HG02938 (cell line): ENCODE measurements at regions not wholly inside any gene's neighbourhood (a gene's known extent, or its start where the extent isn't known, plus 50 kb on each side); places are given as distances from the start of the nearest gene placed in this dataset.
"Not testable (repeated sequence)": the region's sequence is repeated elsewhere in the genome, so short reads cannot be mapped to it uniquely, and the experiment has no call there.

ENCODE experiments used
- ATAC-seq: cut with Tn5 transposase; IDR thresholded peaks from one replicate; pipeline ENCODE4 v1.9.1; 2021; ENCODE audit warnings: mild to moderate bottlenecking, moderate library complexity; ENCODE audit not compliant: unreplicated experiment

DNA sequence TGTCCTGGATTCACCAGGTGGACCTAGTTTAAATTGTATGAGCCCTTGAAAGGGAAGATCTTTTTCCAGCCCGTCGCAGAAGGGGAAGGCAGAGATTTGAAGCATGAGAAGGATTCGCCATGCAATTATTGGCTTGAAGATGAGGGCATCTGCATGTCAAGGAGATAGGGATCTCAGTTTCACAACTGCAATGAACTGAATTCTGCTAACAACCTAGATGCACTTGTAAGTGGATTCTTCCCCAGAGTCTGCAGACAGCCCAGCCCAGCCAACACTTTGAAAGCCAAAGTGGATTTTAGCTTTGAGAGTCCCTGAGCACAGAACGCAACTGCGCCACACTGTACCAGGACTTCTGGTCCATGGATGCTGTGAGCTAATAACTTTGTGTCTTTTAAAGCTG, 286.0 kb downstream of the TSN start:
- ATAC-seq = no peak

DNA sequence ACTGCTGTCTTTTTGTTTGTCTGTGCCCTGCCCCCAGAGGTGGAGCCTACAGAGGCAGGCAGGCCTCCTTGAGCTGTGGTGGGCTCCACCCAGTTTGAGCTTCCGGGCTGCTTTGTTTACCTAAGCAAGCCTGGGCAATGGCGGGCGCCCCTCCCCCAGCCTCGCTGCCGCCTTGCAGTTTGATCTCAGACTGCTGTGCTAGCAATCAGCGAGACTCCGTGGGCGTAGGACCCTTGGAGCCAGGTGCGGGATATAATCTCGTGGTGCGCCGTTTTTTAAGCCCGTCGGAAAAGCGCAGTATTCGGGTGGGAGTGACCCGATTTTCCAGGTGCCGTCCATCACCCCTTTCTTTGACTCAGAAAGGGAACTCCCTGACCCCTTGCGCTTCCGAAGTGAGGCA, 296.2 kb downstream of the TSN start:
- ATAC-seq = not testable (repeated sequence)

DNA sequence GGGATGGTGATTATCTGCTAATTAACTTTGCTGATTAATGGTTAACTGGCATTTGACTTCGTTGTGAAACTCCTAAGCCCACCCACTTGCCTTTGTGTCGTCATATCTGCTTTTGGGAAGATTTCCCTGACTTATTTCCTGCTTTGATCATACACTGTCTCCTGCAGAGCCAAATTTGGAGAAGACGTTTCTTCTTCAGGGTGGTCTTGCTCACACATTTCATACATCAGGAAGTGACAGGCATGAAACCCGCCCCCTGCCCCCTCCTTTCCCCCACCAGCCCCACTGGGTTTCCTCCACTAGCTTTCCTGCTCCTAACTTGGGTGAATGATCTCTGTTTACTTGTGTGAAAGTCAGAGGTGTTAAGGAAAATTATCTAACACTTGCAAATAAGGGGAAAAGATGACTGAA, 300.1 kb downstream of the TSN start:
- no peak for ATAC-seq

DNA sequence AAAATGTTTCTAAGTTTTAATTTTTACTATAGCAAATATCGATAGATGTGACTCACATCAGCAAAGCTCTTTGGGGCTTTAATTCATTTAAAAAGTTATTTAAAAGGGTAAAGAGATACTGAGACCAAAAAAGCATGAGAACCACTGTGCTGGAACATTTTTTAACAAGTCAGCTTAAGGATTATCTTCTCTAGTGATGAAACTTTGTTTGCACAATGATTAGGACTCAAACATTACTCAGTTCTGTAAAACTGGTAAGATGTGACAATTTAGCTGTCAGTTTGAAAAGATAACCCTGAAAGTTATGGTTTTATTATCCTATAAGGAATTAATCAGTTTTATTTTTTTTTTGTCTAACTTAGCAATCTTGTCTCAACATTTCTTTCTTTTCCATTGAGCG, 301.4 kb downstream of the TSN start:
- ATAC-seq = no peak

DNA sequence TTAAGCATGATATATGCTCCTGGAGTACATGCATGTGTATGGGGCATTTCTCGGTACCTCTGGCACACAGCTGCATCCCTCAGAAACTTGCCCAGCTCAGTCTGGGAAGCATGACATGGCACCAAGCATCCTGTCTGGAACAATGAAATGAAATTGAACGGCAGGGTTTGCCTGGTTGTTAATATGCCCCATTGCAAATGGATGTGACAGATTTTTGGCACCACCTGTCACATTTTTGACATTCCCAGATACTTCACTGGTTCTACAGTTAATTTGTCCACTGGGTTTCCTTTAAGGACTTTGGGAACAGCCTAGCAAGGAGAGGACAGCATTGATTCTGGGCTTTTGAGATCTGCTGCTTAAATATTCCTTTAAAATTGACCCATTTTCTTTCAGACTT, 305.8 kb downstream of the TSN start:
- no peak for ATAC-seq

DNA sequence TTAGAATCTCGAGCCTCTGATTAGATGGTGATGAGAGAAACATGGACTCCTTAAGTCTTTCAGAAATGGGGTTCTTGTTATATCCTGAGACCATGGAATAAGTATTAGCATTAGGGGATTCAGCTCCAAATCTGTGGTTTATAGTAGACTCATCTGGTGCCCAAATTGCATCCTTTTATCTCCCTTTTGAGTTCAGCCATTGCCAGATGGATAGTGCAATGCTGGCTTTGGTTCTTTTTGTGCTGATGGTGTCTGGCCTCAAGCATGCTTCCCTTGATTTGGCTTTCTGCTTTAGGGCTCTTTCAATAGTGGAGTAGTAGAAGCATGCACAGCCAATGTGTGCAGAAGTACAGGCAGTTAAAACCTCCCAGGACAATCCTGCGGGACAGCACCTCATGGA, 306.4 kb downstream of the TSN start:
- no peak for ATAC-seq

DNA sequence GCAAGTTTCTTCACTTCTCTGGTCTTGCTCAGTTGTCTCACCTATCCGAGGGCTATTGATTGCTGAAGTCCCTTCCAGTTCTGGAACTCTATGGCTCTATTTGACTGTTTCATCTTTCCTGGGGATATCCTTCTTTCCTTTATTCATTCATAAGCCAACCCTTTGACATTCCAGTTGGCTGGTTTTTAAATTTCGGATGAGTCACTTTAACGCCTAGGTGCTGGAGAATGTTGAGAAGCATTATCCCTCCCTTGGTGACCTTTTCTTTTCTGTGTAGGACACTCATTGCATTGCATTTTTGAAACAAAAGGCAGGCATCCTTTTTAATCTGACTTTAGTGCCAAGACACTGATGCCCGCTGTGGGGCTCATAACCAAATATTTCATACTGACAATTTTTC, 307.1 kb downstream of the TSN start:
- no peak for ATAC-seq

DNA sequence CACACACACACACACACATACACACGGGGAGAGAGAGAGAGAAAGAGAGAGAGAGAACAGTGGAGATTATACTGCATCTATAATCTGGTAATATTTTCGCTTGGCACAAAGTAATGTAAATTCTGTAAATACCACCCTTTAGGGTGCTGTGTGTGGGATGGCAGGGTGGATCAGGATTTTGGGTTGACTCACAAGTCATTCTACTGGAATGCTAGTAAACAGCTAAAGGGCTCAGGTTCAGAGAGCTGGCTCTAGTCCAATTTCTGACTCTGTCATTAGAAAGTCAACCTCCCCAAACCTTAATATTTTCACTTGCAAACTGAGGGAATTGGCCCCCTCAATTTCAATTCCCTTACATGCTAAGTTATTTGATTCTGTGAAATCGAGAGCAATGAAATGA, 308.3 kb downstream of the TSN start:
- no peak for ATAC-seq

DNA sequence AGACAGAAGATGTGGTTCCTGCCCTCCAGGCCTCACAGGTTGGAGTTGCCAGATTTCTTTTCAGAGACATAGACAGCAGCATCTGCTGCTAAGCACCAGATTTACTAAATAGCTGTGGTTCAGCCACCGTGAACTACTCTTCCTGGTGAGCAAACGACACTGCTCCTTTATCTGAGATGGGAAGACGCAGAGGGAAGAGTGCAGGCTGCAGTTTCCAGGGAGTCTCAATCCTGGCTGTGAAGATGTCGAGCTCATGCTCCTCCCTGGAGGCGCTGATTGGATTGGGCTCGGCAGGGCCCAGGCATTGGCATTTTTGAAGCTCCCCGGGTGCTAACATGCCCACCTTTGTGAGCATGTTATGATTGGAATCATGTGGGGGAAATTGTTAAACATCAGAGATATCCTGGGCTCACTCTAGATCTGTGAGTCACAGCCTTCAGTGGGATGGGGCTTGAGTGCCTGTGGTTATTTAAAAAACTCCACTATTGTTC, 314.8 kb downstream of the TSN start:
- no peak for ATAC-seq

DNA sequence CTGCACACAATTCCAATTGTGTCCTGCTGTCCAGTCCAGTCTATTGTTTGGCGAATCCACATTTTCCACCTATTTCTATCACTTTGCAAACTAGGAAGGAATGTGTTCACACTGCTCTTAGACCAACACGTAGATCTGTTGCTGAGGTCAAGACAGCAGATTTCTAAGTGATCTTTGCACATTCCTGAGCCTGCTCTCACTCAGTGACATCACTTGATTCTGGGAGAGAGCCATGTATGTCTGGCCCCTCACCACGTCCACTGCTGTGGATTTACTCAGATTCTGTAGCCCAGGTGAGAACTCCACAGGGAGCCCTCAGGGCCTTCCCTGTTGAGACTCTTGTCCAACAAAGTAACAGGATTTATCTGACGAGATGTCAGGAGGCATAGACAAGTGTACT, 317.2 kb downstream of the TSN start:
- no peak for ATAC-seq

DNA sequence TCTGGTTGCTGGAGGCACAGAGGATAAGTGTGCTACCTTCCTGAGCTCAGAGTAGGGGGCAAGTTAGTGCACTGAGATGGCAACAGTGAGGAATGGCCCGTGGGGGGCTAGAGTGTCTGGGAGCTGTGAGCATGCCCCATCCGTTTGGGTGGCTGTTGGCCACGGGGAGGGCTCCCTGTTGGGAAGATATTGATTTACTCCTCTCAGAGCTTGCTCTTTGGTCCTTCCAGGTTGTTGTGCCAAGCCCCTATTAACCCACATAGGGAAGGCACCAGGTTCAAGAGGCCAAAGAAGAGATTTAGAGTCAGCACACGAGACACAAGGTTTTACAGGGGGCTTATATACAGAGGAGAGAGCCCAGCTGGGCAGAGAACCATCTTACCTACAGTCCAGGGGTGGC, 318.8 kb downstream of the TSN start:
- no peak for ATAC-seq

DNA sequence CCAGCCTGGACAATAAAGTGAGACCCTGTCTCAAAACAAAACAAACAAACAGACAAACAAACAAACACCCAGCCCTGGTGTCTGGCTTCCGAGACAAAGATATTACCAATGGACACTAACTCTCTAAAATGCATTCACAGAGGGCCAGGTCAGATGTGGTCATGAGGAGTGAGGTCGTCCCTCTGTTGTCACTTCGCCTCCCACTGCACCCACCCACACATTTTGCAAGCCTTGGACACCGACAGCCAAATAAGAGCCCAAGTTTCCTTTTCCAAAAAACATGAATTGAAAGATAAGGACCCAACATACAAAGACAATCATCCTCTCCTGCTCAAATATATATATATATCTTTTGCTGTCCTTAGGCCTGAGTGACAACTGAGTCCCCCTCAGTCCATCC, 319.9 kb downstream of the TSN start:
- ATAC-seq = no peak

DNA sequence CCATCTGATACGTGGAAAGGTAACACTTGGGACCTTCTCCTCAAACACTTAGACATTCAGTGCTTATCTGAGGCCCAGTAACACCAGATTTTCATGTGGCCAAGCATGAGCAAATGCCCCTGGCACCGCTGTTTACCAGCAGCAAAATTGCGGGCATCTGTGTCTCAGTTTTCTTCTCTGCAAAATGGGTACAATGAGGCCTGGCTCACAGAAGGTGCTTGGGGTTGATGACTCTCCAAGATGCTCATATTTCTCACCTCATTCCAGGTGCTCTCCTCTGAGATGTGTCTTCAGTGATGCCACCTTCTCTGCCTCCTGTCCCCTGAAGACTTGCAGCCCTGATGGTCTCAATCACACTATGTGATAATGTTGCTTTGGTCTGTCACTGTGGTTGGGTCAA, 321.7 kb downstream of the TSN start:
- ATAC-seq = no peak

DNA sequence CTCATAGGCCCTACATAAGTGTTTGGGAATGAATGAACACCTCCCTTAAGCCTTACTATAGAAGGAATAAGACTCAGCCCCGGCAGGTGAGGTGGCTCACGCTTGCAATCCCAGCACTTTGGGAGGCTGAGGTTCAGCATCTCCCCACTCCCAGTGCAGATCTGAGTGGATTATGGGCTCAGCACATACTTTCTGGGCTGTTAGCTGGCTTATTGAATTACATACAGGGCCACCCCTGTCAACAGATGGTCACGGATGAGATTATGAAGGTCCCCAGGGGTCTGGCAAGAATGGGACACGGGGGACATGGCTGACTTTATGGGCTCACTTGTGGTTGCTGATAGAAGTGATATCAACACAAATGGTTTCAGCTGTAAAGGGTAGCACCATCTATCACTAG, 322.3 kb downstream of the TSN start:
- no peak for ATAC-seq

DNA sequence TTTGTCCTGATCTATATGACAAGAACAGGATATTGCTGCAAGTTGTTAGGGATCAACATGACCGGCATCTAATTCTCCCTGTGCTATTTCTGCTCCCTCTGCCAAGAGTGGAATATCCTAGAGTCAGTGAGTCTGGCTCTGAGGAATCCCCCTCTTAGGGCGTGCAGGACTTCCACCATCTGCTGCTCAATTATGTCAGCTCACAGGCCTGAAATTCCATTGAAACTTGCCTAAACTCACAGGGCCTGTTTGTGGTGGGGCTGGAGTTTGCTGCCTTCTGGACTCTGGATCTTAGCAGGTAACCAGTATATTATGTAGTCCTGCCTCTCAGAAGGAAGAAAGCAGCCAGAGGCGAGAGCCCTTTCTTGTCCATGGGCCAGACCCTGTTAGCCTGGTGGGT, 323.0 kb downstream of the TSN start:
- ATAC-seq = no peak

DNA sequence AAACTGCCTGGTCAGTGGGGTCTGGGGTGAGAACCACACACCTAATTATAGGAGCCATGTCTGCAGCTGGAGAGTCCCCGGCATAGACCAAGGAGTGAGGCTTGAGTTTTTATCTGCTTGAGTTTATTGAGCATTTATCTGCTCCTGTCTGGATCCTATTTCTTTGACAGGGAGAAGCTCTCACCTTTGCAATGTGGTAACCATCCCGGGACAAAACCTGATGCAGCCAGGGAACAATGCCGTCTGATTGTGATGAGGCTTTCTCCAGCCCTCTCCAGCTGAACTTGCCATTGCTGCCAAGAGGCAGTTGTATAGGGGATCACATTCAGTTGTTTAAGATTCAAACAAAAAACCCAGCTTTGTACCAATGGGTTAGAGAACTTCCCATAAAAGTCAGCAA, 324.4 kb downstream of the TSN start:
- no peak for ATAC-seq

DNA sequence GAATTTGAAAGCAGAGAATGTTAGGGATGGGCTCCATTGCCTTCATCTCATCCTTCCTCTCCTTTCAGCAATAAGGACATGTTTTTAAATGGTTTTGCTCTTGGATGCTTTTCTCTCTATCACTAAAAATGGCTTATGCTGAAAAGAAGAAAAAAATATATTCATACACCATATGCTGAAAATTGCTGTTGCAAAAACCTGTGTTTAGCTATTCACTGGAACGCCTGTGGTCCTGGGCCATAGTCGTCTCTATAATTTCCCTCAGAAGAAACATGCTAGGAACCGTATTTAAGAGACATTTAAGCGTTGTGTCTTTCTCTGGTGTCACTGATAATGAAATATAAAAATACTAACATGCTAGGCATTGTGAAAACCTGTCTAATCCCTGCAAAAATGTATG, 324.9 kb downstream of the TSN start:
- ATAC-seq = no peak

DNA sequence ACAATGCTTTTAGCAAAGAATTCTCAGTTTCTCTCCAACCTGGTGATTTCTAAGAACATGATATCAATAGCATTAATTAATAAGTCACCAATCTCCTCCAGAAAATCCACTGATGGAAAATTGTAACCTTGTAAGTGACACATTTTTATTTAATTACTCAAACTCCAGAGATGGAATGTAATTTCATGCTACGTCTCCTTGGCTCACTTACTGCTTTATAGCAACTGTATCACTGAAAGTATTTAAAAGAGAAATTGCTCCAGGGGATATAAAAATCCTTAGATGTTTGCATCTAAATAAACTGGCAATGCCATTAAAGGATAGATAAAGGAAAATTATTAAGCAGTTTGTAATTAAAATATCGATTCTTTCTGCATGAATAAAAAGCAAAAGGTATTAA, 325.4 kb downstream of the TSN start:
- ATAC-seq = no peak

DNA sequence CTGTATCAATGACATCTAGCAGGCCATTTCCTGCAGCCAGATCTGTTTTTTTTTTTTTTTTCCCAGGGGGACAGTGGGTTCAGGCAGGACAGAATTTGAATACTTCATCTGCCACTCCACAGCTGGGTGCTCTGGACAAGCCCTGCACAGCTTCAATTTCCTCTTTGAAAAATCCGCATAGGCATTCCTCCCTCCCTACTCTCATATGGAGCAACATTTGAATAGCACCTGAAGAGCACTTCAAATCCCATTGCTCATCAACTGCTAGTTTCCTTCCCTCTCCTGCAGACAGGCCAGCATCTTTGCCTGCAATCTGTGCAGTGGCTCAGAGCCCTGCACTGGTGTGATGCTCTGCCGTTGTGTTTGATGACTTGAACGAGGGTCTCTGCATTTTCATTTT, 326.3 kb downstream of the TSN start:
- no peak for ATAC-seq

DNA sequence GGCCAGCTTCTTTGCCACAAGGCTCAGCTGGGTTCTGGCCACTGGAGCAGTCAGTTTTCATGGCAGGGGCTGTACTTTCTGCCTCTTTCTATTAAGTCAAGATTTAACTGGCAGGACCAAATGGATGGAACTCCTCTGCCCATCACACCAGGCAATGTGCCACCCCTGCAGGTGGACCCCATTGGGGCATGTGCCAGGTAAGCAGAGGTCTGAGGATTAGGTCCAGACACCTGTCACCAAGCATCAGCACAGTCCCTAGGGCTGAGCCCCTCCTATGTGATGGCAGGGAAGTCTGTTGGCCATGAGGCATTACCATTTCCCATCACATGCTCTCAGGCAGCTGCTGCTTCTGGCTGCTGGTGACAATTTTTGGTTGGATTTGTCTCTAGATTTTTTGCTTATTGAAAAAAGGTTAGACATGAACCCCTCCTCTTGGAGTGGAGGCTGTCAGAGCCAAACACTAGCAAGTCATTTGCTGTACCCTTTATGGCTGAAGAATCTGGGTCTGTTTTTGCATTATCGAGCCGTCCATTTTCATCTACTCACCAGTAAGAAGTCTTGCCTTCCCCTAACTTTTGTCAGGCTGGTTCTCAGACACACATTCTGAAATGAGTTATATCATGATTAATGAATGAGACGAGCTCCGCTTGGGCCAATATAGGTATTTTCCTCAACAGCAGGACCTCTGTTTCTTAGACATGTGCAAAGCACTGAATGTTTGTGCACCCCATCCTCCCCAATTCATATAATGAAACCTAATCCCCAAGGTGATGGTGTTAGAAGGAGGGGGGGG, 328.0 kb downstream of the TSN start:
- no peak for ATAC-seq

DNA sequence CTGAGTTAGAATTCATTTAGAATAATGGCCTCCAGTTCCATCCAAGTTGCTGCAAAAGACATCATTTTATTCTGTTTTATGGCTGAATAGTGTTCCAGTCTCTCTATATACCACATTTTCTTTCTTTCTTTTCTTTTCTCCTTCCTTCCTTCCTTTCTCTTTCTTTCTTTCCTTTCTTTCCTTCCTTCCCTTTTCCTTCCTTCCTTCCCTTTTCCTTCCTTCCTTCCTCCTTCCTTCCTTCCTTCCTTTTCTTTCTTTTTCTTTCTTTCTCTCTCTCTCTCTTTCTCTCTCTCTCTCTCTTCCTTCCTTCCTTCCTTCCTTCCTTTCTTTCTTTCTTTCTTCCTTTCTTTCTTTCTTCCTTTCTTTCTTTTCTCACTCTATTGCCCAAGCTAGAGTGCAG, 330.2 kb downstream of the TSN start:
- not testable (repeated sequence) for ATAC-seq

DNA sequence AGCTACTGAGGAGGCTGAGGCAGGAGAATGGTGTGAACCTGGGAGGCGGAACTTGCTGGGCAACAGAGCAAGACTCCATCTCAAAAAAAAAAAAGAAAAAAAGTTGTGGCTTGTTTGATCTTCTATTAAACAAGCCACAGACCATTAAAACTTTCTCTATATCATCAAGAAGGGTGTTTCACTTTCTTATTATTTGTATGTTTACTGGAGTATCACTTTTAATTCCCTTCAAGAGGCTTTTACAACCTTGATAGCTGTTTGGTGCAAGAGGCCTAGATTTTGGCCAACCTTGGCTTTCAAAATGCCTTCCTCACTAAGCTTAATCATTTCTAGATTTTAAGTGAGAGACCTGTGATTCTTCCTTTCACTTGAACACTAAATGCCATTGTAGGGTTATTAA, 339.1 kb downstream of the TSN start:
- ATAC-seq = no peak

DNA sequence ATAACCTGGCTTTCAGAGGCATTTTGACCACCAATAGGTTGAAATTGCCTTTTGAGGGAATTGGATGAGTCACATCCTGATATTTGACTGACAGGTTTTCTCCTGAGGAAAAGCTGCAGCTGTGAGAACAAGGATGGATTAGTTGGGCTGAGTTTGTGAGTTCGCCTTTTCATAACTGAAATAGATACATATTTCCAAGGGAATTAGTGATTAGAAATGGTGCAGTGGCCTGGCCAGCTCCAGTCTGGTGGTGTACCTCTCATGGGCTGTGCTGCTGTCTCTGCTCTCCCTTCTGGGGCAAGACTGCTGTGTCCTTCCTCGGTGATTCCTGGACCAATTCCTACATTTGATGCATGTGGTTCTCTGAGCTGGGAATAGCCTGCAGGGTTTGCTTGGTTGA, 341.3 kb downstream of the TSN start:
- ATAC-seq = no peak
